ENCODE measurements at regions not wholly inside any gene's neighbourhood (a gene's known extent, or its start where the extent isn't known, plus 50 kb on each side); places are given as distances from the start of the nearest gene placed in this dataset.

- TF ChIP-seq, protein P1, sequence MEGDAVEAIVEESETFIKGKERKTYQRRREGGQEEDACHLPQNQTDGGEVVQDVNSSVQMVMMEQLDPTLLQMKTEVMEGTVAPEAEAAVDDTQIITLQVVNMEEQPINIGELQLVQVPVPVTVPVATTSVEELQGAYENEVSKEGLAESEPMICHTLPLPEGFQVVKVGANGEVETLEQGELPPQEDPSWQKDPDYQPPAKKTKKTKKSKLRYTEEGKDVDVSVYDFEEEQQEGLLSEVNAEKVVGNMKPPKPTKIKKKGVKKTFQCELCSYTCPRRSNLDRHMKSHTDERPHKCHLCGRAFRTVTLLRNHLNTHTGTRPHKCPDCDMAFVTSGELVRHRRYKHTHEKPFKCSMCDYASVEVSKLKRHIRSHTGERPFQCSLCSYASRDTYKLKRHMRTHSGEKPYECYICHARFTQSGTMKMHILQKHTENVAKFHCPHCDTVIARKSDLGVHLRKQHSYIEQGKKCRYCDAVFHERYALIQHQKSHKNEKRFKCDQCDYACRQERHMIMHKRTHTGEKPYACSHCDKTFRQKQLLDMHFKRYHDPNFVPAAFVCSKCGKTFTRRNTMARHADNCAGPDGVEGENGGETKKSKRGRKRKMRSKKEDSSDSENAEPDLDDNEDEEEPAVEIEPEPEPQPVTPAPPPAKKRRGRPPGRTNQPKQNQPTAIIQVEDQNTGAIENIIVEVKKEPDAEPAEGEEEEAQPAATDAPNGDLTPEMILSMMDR (IDR thresholded peaks at IDR 0.05), result no peak
- TF ChIP-seq POLR2A (IDR thresholded peaks at IDR 0.05), result no peak
Measured at GRCh38 chr13:50523307-50523706, 320.2 kb downstream of the DLEU7 start.
